ENCODE measurements at regions not wholly inside any gene's neighbourhood (a gene's known extent, or its start where the extent isn't known, plus 50 kb on each side); places are given as distances from the start of the nearest gene placed in this dataset.

DNA sequence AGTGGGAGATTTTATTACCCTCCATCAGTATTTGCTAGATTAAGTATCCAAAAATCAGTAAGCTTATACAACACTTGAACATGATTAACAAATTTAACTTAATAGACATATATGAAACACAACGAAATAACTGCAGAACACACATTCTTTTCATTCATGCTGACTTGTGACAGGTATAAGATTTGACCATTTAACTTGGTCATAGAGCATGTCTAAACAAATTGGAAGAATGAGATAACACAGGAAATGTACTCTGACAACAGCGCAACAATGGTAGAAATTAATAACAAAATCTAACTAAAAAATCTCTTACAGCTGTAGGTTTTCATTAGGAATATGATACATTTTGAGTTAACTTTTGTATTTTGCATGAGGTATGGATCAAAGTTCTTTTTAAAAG lies 62.4 kb upstream of the TTLL7 start:
- no peak overlapping the region for H3K4me3 Mint-ChIP-seq
- no peaks in the 10 kb centered on the region for H3K9me3 Mint-ChIP-seq
- H3K4me1 Mint-ChIP-seq: no peaks in the 10 kb centered on the region
- peaks cover 26% of the 10 kb centered on the region for H3K27me3 Mint-ChIP-seq
- no peak for DNase-seq (ENCODE audit: low spot score in 2 of 2)
- H3K27ac Mint-ChIP-seq (ENCODE audit: low read depth): no peak overlapping the region
- ATAC-seq (replicated peaks; ENCODE audit: extremely low read depth, poor library complexity, severe bottlenecking): no peak
- no peaks in the 10 kb centered on the region for H3K36me3 Mint-ChIP-seq (ENCODE audit: insufficient read depth)

DNA sequence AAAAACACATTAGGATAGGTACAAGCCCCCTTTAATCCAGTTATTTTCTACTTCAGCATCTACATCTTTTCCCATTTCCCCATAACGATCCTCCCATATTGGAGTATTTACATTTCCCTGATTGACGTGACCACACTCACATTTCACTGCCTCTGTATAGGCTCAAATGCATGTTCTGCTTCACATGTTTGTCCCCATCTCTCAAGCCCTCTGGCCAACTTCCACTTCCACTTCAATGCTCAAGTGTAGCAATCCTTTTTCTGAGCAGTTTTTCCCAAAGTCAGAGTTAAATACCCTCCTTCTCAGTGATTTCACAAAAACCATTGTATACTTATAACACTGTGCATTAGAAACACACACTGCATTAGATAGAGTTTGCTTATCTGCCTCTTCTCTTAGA lies 61.8 kb upstream of the TTLL7 start:
- Mint-ChIP-seq H3K4me1 (no peaks in the 10 kb centered on the region), H3K9me3 (no peaks in the 10 kb centered on the region), H3K27me3 (peaks cover 20% of the 10 kb centered on the region), H3K36me3 (ENCODE audit: insufficient read depth) (no peaks in the 10 kb centered on the region), H3K27ac (ENCODE audit: low read depth) (no peak overlapping the region), H3K4me3 (no peak overlapping the region)
- DNase-seq (ENCODE audit: low spot score in 2 of 2) (no peak), ATAC-seq (replicated peaks; ENCODE audit: extremely low read depth, poor library complexity, severe bottlenecking) (no peak)

DNA sequence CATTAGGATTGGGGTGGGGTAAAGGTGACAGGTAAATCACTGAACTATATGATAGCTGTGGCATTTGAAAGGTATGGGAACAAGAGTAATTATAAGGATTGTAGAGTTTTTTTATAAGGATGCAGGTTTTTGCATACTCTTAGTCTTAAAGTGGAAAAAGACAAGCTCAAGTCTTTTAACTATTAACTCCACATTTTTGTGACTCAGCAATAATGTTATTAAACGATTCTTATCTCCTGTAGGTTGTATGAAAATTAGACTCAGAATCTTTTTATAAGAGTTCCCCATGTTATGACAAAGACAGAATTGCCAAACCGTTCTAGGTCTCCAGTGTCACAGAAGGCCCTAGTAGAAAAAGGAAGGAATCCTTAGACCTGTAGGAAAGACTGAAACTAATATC lies 49.9 kb upstream of the TTLL7 start:
- no peak for ATAC-seq (replicated peaks; ENCODE audit: extremely low read depth, poor library complexity, severe bottlenecking)
- H3K4me1 Mint-ChIP-seq: no peaks in the 10 kb centered on the region
- peaks cover 1% of the 10 kb centered on the region for H3K36me3 Mint-ChIP-seq (ENCODE audit: insufficient read depth)

More for the DNA sequence above, 49.9 kb upstream of the TTLL7 start:
- no peaks in the 10 kb centered on the region for H3K9me3 Mint-ChIP-seq
- no peak for DNase-seq (ENCODE audit: low spot score in 2 of 2)
- no peaks in the 10 kb centered on the region for H3K27me3 Mint-ChIP-seq
- no peak overlapping the region for H3K27ac Mint-ChIP-seq (ENCODE audit: low read depth)
- H3K4me3 Mint-ChIP-seq: no peak overlapping the region
